Lung microvascular endothelial cell (primary cell): ENCODE measurements at regions not wholly inside any gene's neighbourhood (a gene's known extent, or its start where the extent isn't known, plus 50 kb on each side); places are given as distances from the start of the nearest gene placed in this dataset.

Source experiments
- DNase-seq, 2 donors: peaks; one replicate each; pipeline versions ENCODE4 v3.0.0 to v3.0.0-alpha.2; 2010; ENCODE audit warnings: low read depth in 2 of 2

DNA sequence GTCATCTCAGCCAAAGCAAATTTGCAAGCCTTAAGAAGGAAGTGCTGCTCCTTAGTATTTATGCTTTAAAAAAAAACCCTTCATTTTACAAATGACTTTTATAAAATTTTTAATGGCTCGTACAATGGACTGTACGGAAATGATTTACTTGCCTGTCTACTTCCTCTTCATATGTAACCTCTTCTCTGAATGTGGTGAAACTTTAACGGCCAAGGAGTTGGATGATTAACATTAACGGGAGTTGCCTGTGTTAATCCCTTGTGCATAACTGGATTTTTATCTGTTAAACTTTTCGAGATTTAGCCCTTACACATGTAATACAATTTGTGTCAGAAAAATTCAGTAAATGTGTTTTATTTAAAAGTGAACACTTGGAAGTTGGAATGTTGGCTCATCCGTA is 429.4 kb downstream of the TBC1D4 start:
- DNase-seq, result no peak

DNA sequence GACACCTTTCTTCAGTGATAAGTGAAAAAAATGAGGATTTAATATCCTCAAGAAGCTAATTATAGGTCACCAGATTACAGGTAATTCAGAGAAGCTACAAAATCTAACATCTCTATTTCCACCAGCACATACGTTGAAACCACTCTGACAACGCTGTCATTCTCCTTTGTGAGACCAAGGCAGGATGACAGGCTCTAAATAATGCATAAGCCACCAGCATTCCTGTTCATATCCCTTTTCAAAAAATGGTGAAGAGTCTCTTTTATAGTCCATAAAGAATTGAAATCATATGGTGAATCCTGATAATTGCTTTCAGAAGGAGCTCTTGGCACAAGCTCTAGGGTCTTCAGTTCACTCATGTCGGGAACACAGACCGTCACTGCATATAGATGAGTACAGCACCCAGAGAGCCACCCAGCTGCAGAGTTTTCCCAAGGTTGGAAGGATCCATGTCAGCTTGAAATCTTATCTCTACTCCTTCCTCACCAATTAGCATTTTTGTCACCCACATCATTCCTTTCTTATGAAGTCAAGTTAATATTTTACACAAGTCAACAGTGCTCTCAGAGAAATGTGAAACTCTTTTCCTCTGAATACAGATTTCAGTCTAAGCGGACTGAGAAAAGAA is 431.4 kb downstream of the TBC1D4 start:
- no peak for DNase-seq

DNA sequence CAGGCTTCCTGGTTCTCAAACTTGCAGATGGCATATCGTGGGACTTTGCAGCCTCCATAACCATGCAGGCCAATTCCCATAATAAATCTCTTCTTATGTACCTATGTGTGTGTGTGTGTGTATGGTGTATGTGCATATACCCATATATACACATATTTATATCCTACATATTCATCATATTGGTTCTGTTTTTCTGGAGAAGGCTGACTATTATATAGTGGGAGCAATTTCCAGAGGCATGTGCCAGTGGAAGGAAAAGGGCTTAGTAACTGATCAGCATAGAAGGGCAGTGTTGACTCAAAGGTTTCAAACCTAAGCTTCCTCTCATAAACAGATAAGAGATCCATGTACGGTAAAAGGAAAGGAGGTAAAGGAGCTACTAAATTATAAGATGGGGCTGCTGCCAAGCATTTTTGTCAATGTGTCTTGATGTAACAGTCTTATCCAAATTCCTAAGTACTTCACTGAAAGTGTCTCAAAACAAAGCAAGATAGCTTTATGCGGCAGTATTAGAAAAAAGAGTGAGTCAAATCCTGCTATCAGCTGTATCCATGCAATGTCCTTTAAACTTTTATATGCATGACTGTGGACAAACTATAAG is 432.1 kb downstream of the TBC1D4 start:
- DNase-seq, result no peak

DNA sequence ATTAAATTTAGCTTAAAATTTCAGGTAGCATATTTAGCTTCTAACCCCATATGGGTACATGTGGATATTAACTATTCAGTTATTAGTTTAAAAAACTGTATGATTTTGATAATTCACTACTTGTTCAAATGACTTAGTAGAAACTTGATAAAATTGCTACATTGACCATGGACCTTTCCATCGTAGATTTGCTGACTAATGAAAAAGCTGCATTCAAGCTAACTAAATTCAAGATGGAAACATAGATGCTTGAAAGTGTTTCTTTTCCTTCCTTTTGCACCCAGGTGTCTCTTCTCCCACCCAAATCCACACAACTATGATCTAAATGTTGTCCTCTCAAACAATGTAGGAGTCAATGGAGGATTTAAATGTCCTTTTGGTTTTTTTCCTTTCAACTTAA is 439.2 kb downstream of the TBC1D4 start:
- no peak for DNase-seq

DNA sequence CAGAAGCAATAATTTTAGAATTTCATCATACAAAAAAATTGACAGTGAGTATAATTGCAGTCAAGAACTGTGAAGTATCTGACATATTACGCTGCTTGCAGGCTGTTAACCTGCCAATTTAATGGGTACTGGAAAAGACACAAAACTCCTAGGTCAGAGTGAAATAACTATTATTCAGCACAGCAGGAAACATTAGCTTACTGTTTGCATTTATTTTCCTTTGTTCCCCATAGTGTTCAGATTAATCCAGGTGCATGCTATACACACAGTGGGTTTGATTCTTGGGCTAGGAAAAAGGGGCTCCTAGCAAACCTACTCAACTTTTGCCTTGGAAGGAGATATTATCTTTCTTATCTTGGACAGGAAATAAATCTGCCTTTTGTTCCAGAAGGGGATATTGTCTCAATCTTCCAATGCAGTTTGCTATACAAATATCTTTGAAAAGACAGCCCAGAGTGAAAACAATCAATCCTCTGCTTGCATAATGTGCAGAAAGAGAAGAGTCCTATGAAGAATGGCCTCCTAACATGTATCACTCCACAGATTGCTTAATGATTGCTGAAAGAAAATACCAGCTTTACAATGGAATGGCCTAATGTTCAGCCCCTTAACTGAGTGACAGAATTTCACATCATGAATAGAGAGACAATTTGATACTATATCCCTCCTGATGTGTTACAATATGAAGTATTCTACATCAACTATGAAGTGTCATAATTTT is 443.4 kb downstream of the TBC1D4 start:
- DNase-seq, result no peak

DNA sequence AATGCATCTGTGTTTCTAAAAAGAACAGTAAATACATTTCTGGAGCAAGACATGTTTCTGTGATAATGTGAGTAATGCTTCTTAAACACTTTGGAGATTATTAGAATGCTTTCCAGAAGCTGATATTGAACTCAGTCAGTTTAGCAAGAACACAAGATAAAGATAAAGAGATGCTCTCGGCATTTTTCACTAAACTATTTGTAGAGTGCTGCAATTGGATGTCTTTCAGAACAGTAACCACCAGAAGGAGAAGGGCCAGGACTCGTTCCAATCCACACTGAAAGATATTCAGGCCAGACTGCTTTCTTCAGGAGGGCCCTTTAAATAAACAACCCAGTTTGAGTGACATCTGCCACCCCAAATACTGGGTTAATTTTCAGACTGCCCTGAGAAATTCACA is 456.0 kb downstream of the TBC1D4 start:
- no peak for DNase-seq

DNA sequence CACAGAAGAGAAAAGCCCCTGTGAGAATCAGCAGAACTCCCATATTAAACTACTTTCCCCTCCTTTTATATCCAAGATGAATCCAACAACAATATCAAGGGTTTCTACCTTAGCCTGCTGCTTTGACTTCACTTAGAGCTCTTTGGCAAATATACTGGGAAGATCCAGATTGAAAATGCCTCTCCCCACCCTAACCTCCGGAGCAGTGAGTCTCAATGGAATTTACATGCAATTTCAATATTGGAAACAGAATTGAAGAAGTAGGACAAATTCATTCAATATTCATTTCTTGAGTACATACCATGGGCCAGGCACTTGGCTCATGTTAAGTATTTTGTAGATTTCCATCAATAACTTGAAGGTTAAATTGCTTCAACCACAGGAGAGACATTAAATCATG is 457.4 kb downstream of the TBC1D4 start:
- no peak for DNase-seq

DNA sequence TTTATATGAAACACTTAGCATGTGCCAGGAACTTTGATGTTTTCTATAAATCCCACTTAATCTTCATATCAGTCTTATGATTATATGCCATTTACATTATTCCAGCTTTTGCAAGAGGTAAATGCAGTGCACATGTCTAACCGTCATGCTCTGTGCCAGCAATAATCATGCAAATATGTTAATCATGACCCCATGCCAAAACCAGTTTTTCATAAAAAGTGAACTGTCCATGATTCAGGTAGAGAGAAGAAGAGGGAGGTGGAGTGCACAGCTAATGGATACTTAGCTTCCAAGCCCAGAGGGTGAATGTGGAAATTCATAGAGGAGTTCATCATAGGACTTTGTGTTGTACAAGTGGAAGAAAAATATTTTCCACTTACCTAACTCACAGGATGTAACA is 458.4 kb downstream of the TBC1D4 start:
- no peak for DNase-seq

DNA sequence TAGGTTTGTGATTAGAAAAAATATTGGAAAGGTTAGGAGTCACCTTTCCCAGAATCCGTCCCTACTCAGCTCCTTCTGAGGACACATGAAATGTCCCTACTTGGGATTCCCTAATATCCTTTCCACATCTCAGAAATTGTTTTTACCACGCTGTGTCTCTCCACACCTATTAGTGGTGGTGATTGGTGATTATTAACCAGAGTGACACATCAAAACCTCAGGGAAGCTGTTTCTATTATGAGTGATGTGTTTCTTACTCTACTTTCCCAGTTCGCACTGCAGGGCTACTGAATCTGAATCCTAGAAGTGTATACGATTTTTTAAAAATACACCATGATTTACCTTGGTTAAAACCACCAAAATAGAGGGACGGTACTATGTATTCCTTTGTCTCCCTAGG is 460.8 kb downstream of the TBC1D4 start:
- no peak for DNase-seq

DNA sequence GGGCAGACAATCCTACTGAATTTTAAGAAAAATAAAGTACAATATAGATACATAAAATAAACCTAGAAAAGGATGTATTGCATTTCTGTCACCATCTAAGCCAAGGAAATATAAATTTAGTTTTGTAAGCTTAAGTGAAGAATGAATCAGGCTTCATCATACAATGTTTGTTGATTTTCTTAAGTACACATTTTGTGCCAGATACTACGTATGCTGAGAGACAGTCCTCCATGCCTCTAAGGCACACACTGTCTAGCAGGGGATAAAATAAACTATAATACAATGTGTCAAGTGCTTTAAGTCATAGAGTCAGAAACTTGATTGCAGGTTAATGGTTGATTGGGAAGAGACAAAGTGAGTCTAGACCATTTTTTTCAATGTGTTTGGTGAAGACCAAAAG is 465.7 kb downstream of the TBC1D4 start:
- no peak for DNase-seq

DNA sequence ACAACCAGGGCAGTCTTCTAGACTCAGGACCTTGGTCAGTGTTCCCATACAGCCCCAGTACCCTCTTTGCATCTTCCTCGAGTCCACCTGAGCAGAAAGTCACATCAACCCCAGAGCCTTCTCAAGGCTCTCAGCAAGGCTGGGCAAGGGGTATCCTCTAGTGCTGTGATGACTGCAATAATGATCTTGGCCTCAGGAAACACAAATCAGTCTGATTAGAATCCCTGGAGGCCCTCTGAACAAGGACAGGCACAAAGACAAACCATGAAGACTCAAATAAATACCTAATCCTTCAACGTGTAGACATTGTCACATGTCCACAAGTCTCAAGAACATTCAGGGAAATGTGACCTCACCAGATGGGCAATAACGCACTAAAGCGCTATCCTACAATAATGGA is 468.2 kb downstream of the TBC1D4 start:
- no peak for DNase-seq

DNA sequence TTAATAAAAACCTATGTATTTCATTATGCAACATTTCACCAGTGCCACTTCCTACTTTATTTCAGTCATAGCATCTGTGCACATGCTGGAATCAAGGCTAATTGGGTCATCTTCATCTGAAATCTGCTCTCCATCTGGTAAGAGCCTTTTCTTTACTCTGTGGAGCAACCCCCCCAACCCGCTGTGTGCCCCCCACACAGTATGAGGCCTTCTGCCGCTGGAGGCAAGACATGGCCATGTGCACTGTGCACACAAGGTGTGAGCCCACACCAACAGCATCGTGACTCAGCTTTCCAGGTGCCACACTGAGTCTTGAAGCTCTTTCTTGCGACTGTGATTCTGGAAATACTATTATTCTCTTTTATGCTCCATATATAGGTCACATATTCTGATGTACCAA is 471.0 kb downstream of the TBC1D4 start:
- DNase-seq, result no peak

DNA sequence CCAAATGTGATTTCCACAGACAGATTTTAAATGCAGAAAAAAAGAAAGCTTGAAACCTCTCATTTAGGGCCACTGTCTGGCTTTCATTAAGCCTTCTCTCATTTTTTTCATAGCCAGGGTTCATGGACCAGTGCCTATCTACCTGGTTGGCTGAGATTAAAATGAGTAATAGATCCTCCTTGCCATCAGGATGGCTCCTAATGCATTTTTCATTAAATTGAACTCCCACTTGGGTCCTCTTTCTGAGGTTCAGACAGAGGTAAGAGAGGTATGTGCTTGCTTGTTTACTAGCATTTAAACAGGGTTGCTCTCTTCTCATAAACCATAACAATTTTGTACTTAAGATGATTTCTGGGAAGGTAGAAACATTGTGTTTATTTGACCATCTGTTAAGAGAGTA is 473.0 kb downstream of the TBC1D4 start:
- DNase-seq, result no peak

DNA sequence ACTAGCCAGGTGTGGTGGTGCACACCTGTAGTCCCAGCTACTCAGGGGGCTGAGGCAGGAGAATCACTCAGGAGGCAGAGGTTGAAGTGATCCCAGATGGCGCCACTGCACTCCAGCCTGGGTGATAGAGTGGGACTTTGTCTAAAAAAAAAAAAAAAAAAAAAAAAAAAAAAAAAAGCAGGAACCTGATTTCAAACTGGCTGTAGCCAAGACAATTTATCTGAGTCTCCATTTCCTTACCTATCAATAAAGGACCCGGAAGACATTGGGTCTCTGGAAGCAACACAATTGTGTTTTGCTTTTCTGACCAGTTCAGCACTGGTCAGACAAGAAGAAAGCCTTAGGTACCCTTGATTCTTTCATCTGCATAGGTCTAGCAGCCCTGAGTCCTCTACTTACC is 491.0 kb downstream of the TBC1D4 start:
- no peak for DNase-seq

DNA sequence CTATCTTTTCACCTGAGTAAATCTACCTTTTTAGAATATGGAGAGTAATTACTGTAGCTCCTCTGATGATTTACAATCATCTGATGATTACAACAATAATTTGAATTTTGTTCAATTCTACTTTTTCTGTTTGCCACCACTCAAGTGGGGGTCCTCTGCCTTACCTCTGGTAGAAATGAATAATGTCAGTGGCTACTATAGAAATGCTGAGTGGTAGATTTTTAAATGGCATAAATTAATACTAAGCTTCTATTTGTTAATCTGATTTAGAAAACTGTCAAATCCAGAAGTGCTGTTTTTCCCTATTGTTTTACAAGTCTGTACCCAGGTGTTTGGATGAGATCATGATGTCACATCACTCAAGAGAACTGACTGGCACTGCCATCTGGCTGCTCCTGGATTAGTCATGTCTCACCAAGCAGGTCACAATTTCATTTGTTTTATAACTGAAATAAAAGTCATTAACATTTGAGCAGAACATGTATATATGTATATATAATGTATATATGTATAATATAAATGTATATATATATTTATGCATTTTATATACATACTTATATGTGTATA is 494.8 kb downstream of the TBC1D4 start:
- no peak for DNase-seq

DNA sequence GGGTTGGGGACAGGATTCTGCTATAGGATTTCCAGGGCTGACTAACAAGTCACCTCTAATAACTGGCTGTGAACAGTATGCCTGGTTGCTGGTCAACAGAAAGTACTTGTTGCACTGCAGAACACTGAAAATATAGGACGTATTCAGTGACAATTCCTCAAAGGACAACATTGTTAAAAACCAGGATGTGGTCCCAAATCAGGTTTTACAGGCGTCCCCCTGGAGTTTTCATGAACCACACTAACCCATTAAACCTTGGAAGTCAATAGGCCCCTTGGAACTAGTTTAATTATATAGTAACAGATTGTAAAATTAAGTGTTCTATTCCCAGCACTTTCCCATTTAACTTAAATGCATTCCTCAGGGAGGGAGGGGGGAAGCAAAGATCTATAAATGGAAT is 495.4 kb downstream of the TBC1D4 start:
- no peak for DNase-seq

DNA sequence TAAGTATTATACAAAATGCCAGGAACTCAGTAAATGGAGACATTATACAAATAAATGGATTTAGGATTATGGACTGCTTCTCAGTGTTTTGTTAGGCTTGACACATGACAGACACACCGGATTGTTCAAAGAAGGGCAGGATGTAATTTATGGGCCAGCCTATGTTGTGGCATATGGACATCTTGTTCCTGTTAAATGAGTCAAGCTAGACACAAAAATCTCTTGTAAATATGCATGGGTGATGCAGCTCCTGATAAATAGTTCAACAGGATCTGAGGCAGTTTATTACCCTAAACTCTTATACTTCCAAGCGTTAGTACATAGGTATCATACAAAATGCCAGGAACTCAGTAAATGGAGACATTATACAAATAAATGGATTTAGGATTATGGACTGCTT is 502.3 kb downstream of the TBC1D4 start:
- no peak for DNase-seq

DNA sequence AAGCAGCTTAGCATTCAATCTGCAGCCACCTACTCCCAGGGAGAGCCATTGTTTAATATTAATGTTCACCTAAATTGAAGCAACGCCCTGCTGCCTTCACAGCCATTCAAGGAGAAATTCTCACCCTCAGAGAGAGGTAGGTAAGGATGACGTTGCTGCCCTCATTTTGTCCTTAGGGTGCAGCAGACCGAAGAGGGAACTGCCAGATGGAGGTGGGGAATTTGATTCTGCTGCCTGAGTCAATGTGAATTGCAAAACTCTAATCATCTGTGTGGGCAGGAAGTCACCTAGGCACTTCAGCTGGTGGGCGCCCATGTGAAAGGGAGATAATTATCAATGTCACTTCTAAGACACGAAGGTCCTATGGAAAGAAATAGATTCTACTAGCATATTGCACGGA is 503.4 kb downstream of the TBC1D4 start:
- no peak for DNase-seq

DNA sequence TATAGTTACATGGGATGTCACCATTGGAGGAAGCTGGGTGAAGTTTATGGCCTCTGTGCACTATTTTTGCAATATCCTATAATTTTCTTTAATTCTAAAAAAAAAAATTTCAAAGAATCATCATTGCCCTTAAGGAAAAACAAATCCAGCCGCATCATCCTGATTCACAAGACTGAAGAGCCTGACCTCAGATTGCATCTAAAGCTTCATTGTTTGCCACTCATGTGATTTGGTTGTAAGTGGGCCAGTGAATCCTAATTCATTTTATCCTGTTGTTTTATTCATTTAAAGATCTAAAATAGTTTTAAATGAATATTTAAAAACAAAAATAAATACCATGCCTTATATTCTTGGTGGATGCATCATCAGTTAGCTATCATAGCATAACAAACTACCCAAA is 504.5 kb downstream of the TBC1D4 start:
- DNase-seq, result no peak

DNA sequence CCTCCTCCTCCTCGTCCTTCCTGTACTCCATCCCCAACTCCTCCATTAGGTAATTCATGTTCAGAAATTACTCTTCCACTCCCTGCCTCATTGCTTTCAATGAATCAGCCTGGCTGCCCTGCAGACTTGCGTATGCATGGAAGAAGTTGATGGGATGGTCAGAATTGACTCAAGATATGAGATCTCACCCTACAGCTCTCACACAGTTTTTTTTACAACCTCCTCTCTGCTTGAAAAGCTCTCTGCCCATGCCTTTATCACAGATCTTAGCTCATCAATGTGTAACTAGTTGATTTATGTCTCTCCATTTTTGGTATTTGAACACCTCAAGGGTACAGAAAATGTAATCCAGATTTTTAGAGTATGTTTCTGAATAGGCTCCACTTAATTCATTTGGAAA is 506.9 kb downstream of the TBC1D4 start:
- DNase-seq, result no peak

DNA sequence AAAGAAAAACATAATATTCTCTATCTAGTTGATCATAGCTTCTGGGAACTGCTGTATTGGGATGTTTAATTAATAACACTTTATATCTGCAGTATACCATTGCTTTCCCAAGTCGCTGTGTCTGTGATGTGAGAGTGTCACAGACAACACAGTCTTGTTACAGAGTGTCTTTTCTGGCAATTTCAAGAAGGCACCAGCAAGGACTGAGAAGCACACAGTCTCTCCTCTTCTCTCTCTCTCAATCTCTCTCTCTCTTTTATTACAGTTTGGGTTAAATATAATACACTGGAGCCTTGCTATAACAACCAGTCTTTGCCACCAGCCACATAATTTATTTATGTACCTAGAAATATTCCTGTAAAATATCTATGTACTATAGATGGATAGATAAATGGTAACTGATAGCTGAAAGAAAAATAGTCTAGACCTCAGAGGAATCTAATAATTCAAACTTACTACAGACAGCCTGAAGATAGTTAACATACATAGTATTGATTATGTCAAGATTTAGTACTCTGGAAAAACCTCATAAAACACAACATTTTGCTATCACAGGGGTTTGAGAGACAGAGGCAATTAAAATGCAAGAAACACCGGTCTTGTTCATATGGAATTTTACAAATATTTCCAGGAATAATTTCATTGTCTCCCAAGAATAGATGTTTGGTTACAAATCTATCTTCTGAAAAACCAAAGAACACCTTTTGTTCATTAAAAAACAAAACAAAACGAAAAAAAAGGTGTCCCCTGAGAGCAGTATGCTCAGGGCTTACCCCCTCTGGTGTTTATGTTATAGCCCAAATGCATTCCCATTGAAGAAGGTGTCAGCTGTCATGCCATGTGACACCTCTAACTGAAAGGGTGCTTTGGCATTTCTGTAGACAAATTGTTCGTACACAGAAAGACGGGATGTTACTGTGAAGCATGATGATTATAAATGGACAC is 507.8 kb downstream of the TBC1D4 start:
- DNase-seq, result no peak

DNA sequence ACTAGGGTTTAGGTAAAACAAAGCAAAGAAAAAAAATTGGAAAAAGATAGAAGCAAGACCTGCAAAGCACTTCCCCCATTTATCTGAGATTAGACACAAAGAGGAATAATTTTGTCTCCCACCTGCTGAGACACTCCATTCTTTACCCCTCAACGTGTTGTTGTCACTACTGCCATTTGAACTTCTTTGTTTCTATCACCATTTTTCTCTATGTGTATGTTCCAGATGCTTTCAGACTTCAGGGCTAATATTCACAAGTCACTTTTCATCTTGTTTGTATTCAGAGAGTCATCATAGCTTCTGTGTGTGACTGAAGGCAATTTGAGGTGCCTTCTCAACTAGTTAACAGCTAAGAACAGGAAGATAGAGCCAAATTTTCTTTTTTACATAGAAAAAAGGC is 512.5 kb downstream of the TBC1D4 start:
- no peak for DNase-seq
